NOMO-1 treated with dmso at 0.1 percent for 144 hours (cell line): ENCODE measurements at regions not wholly inside any gene's neighbourhood (a gene's known extent, or its start where the extent isn't known, plus 50 kb on each side); places are given as distances from the start of the nearest gene placed in this dataset.

Source experiments
- DNase-seq: peaks from one replicate; lab custom pipeline; 2025; ENCODE audit not compliant: unreplicated experiment; lab: John Stamatoyannopoulos, UW

GRCh38 chr14:21723431-21724045, 49.9 kb upstream of the OR4E1 start:
- DNase-seq = no peak
